CD14-positive monocyte (primary cell): ENCODE measurements at regions not wholly inside any gene's neighbourhood (a gene's known extent, or its start where the extent isn't known, plus 50 kb on each side); places are given as distances from the start of the nearest gene placed in this dataset.

Experiments used
- DNase-seq, 3 donors: peaks; one replicate each; pipeline ENCODE4 v3.0.0-alpha.2; 2011 to 2022
- H2AFZ ChIP-seq: 2 replicates; pipeline ENCODE4 v1.6.0; 2012; ENCODE audit warnings: mild to moderate bottlenecking, low read depth, low read length, inconsistent platforms; ENCODE audit not compliant: insufficient read depth, poor library complexity, severe bottlenecking
- H3K27ac ChIP-seq, 2 donors: 1 replicate in 1 of 2; 2 replicates in 1 of 2; pipeline ENCODE4 v1.5.1; 2012 to 2013; ENCODE audit warnings: low read length in 2 of 2, control low read depth in 1 of 2, inconsistent platforms in 1 of 2, low read depth in 1 of 2, mild to moderate bottlenecking in 1 of 2
- H3K27me3 ChIP-seq, 2 donors: one replicate each; pipeline versions ENCODE4 v1.6.0 to v1.6.1; 2011 to 2013; ENCODE audit warnings: low read length in 2 of 2; ENCODE audit not compliant: control insufficient read depth in 2 of 2, insufficient read depth in 2 of 2
- H3K36me3 ChIP-seq, 2 donors: replicated peaks in 1 of 2; 1 replicate in 1 of 2; 2 replicates in 1 of 2; pipeline versions ENCODE4 v1.5.1 to v1.6.1; 2012 to 2013; ENCODE audit warnings: low read length in 2 of 2, control low read depth in 1 of 2, inconsistent platforms in 1 of 2, mild to moderate bottlenecking in 1 of 2; ENCODE audit not compliant: insufficient read depth in 2 of 2, control insufficient read depth in 1 of 2
- H3K4me1 ChIP-seq, 2 donors: 1 replicate in 1 of 2; 2 replicates in 1 of 2; pipeline versions ENCODE4 v1.5.1 to v1.6.1; 2012 to 2013; ENCODE audit warnings: low read length in 2 of 2, control low read depth in 1 of 2, inconsistent platforms in 1 of 2, mild to moderate bottlenecking in 1 of 2, moderate library complexity in 1 of 2; ENCODE audit not compliant: insufficient read depth in 2 of 2, control insufficient read depth in 1 of 2
- H3K4me2 ChIP-seq: replicated peaks from 2 replicates; pipeline ENCODE3; 2012; ENCODE audit warnings: low read length, moderate library complexity, mild to moderate bottlenecking; ENCODE audit not compliant: poor library complexity, severe bottlenecking; ENCODE audit errors: extremely low read depth
- H3K4me3 ChIP-seq, 3 experiments: fragments of 200-600 bp in 1 of 3; sonication (generic) in 1 of 3; replicated peaks in 1 of 3; 1 replicate in 2 of 3; 2 replicates in 1 of 3; pipeline ENCODE4 v1.5.1; 2011 to 2013; ENCODE audit warnings: low read length in 3 of 3, mild to moderate bottlenecking in 3 of 3, control low read depth in 2 of 3, low read depth in 2 of 3, inconsistent platforms in 1 of 3, moderate library complexity in 1 of 3
- H3K79me2 ChIP-seq: 2 replicates; pipeline ENCODE4 v1.6.0; 2012; ENCODE audit warnings: mild to moderate bottlenecking, control low read depth, inconsistent platforms, low read length, moderate library complexity; ENCODE audit not compliant: insufficient read depth
- H3K9ac ChIP-seq: 2 replicates; pipeline ENCODE4 v1.6.0; 2017; ENCODE audit warnings: low read length, mild to moderate bottlenecking; ENCODE audit not compliant: insufficient read depth, poor library complexity, severe bottlenecking
- H3K9me3 ChIP-seq, 2 donors: replicated peaks in 1 of 2; 1 replicate in 1 of 2; 2 replicates in 1 of 2; pipeline versions ENCODE4 v1.5.1 to v1.6.1; 2012 to 2013; ENCODE audit warnings: low read length in 2 of 2, control low read depth in 1 of 2; ENCODE audit not compliant: control insufficient read depth in 1 of 2, insufficient read depth in 1 of 2
- H4K20me1 ChIP-seq: 2 replicates; pipeline ENCODE4 v1.6.0; 2012; ENCODE audit warnings: mild to moderate bottlenecking, low read length, control low read depth, moderate library complexity; ENCODE audit not compliant: insufficient read depth
- H3K27ac Mint-ChIP-seq, 7 donors: one replicate each; pipeline ENCODE4 v1.8.0; 2020; ENCODE audit warnings: mild to moderate bottlenecking in 7 of 7, mixed read lengths in 7 of 7, moderate library complexity in 6 of 7, inconsistent platforms in 2 of 7
- H3K27me3 Mint-ChIP-seq, 3 donors: one replicate each; pipeline ENCODE4 v1.8.0; 2021 to 2022; ENCODE audit warnings: low read depth in 3 of 3, mild to moderate bottlenecking in 3 of 3, mixed read lengths in 3 of 3, moderate library complexity in 3 of 3, inconsistent platforms in 1 of 3
- H3K36me3 Mint-ChIP-seq, 2 donors: one replicate each; pipeline ENCODE4 v1.8.0; 2020; ENCODE audit warnings: mixed read lengths in 2 of 2, inconsistent platforms in 1 of 2, mild to moderate bottlenecking in 1 of 2
- H3K4me1 Mint-ChIP-seq: one replicate; pipeline ENCODE4 v1.8.0; 2020; ENCODE audit warnings: mild to moderate bottlenecking, mixed read lengths
- H3K4me3 Mint-ChIP-seq, 2 donors: one replicate each; pipeline ENCODE4 v1.8.0; 2020; ENCODE audit warnings: mild to moderate bottlenecking in 2 of 2, mixed read lengths in 2 of 2, moderate library complexity in 1 of 2
- H3K9me3 Mint-ChIP-seq, 7 donors: one replicate each; pipeline ENCODE4 v1.8.0; 2020 to 2022; ENCODE audit warnings: mixed read lengths in 7 of 7, mild to moderate bottlenecking in 6 of 7, moderate library complexity in 6 of 7, inconsistent platforms in 2 of 7
- WGBS: methylation state at CpG from one replicate; pipeline ENCODE4 v1.1.5; 2013; ENCODE audit warnings: missing lambda C conversion rate; ENCODE audit not compliant: insufficient coverage; 5-methylcytosine and 5-hydroxymethylcytosine counted together
- intact Hi-C, 2 donors: fragments of 100-400 bp; cut with micrococcal nuclease; formaldehyde crosslinking; loops; one replicate each; pipeline versions ENCODE4 v1.15.0 to v1.15.1; 2023
- TF ChIP-seq, protein P1 (sequence below): fragments of 200-600 bp; IDR thresholded peaks from one replicate; pipeline ENCODE4 v1.8.0; 2022; ENCODE audit warnings: antibody characterized with exemption, mild to moderate bottlenecking

DNA sequence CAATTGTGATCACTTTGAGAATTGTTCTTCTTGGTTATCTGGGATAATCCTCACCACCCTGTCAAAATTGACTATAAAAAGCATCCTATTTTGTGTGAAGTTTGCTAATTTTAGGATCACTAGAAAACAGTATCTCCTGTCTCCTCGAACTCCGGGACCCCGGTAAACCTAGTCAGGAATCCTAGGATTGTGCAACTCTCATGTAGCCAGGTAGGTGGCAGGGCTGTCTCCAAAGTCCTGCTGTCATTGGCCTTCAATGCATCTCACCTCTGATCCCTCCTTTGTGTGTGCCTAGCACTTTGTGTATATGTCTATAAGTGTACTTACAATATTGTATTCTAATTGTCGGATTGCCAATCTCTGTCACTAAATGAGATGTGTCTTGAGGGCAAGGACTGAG lies 1564.8 kb downstream of the RPA4 start:
- intact Hi-C loops: no loop called here
- no peaks in the 10 kb centered on the region for H3K4me1 Mint-ChIP-seq

DNA sequence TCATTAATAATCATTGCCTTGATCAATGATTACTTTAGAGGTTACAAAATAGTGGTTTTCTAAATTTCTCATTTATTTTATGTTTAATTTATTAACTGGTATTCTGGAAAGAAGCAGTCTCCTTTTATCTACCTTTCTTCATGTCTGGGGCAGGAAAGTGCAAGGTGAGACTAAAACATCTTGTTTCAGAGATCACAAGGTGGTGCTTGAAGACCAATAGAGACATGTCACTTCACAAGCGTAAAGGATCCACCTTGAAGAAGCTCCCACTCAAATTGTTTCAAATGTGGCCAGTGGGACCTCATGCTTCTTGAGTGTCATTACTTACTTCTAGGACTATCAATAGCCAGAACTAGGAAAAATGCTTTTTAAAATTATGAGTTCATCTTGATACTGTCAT lies 1568.7 kb downstream of the RPA4 start:
- intact Hi-C loops: no loop called here
- Mint-ChIP-seq H3K4me3 (no peak overlapping the region), H3K27ac (no peak overlapping the region), H3K4me1 (no peaks in the 10 kb centered on the region), H3K36me3 (no peaks in the 10 kb centered on the region), H3K9me3 (peaks cover 0 to 5% (median 0%) of the 10 kb centered on the region in 7 donors), H3K27me3 (no peaks in the 10 kb centered on the region)
- H2AFZ ChIP-seq: no peak overlapping the region
- no peak overlapping the region for H3K4me3 ChIP-seq
- no peak overlapping the region for H3K27ac ChIP-seq
- H3K79me2 ChIP-seq: no peaks in the 10 kb centered on the region
- TF ChIP-seq, protein P1, sequence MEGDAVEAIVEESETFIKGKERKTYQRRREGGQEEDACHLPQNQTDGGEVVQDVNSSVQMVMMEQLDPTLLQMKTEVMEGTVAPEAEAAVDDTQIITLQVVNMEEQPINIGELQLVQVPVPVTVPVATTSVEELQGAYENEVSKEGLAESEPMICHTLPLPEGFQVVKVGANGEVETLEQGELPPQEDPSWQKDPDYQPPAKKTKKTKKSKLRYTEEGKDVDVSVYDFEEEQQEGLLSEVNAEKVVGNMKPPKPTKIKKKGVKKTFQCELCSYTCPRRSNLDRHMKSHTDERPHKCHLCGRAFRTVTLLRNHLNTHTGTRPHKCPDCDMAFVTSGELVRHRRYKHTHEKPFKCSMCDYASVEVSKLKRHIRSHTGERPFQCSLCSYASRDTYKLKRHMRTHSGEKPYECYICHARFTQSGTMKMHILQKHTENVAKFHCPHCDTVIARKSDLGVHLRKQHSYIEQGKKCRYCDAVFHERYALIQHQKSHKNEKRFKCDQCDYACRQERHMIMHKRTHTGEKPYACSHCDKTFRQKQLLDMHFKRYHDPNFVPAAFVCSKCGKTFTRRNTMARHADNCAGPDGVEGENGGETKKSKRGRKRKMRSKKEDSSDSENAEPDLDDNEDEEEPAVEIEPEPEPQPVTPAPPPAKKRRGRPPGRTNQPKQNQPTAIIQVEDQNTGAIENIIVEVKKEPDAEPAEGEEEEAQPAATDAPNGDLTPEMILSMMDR: no peak
- H3K4me1 ChIP-seq: no peaks in the 10 kb centered on the region
- H3K36me3 ChIP-seq: no peaks in the 10 kb centered on the region
- DNase-seq: no peak
- no peaks in the 10 kb centered on the region for H3K9me3 ChIP-seq
- no peak overlapping the region for H3K4me2 ChIP-seq
- no peak overlapping the region for H3K9ac ChIP-seq
- H3K27me3 ChIP-seq: no peaks in the 10 kb centered on the region
- no CpG with 5 or more reads among the region's 1 CpG for WGBS
- no peaks in the 10 kb centered on the region for H4K20me1 ChIP-seq

More for the DNA sequence above, 1564.8 kb downstream of the RPA4 start:
- Mint-ChIP-seq H3K27ac (no peak overlapping the region), H3K9me3 (peaks cover 0 to 10% (median 2%) of the 10 kb centered on the region in 7 donors), H3K36me3 (no peaks in the 10 kb centered on the region), H3K27me3 (no peaks in the 10 kb centered on the region), H3K4me3 (no peak overlapping the region)
- no peak for DNase-seq
- Histone ChIP-seq H4K20me1 (no peaks in the 10 kb centered on the region), H3K4me1 (no peaks in the 10 kb centered on the region), H2AFZ (no peak overlapping the region), H3K27ac (no peak overlapping the region), H3K4me2 (no peak overlapping the region), H3K4me3 (no peak overlapping the region), H3K9ac (no peak overlapping the region), H3K27me3 (no peaks in the 10 kb centered on the region), H3K79me2 (no peaks in the 10 kb centered on the region), H3K36me3 (no peaks in the 10 kb centered on the region), H3K9me3 (no peaks in the 10 kb centered on the region)
- no CpG with 5 or more reads among the region's 4 CpGs for WGBS
- TF ChIP-seq, protein P1: no peak
